Suppressor macrophage treated with lipopolysaccharide for 1 hour (primary cell): ENCODE measurements at regions not wholly inside any gene's neighbourhood (a gene's known extent, or its start where the extent isn't known, plus 50 kb on each side); places are given as distances from the start of the nearest gene placed in this dataset.
"Not testable (repeated sequence)": the region's sequence is repeated elsewhere in the genome, so short reads cannot be mapped to it uniquely, and the experiment has no call there.

ENCODE experiments used
- DNase-seq, 3 donors: peaks; one replicate each; pipeline ENCODE4 v3.0.0-alpha.2; 2020 to 2022

DNA sequence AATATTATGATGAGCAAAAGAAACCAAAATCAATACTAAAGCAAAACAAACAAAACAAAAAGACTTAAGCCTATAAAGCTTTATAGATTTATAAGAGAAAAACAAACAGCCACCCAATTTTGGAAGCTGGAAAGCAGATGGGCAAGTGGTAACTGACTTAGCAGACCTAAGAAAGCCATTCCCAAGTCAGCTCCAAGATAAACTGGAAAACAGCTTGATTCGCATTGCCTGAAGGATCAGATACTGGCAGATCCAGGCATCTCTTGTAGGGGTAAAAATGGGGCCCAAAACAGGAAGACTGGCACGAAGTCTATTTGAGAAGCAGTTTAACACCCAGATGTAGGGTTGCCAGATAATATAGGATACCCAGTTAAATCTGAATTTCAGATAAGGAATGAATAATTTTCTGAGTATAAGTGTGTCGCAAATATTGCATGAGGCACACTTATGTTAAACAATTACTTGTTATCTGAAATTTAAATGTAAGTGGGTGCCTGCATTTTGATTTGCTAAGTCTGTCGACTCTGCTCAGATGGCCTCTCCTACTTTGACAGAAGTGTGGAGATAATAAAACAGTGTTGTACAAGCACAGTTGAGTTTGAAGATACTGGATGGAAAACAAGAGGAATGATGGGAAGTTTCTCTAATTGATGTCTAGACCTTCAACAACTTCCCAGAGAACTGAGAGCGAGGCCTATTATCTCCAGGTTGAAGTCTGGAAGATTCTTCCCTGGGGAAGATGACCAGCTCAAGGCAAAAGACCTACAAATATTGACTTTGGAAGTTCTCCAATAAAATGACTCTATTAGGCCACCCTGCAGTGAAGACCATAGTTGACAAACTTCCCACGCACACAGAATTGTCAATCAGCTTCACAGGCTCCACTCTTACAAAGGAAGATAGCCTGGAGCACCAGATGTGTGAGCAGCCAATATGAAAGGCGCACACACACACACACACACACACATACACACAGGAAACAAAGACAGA, 113.4 kb downstream of the FAM50B start:
- DNase-seq, result no peak

DNA sequence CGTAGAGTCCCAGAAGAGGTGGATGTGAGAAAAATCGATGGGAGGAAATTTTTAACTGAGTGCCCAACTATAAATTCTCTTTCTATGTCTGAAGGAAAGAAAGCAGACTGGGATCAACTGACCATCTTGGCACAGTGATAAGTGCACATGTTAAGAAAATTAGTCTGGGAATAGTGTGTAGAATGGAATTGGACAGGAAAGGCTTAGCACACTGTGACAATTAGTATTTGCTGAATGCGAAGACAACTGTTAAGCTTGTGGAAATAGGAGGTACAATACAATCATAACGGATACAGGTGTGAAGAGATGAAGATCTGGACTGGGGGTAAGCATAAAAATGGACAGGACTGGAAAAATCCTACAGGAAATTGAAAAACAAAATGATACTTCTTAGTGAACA, 114.3 kb downstream of the FAM50B start:
- no peak for DNase-seq

DNA sequence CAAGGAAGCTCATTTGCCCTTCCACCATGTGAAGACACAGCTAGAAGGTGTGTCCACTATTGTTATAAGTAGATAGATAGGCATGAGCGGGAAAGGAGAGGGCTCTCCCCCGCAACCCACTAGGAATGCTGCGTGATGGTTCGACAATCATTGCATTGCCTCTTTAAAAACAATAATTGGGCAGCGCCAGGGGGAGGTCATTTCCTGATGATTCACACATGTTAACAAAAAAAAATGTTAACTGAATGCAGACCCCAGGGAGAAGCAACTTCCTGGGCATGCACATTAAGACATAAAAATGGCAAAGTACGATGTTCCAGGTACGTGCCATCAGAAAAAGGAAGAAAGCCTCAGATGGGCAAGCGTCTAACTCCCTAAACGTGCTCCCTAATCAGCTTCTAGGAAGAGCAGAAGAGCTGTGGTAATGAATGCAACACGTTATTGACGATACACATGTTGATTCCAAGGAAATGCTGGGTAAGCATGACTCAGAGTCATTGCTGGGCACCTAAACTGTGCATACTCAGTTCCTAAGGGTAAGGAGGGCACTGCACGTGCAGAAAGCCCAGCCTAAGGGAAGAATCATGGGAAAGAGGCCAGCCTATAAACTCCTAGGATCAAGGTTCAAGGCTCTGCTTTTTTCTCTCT, 113.7 kb downstream of the FAM217A start:
- no peak for DNase-seq

DNA sequence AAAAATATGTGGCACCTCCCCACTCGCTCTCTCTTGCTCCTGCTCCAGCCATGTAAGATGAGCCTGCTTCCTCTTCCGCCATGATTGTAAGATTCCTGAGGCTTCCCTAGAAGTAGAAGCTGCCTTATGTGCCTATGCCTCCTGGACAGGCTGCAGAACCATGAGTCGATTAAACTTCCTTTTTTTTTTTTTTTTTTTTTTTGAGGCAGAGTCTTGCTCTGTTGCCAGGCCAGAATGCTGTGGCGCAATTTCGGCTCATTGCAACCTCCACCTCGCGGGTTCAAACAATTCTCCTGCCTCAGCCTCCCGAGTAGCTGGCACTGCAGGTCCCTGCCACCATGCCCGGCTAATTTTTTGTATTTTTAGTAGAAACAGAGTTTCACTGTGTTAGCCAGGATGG, 112.5 kb downstream of the FAM217A start:
- peak in 2 of 3 donors; percentile 20 to 35 for DNase-seq

DNA sequence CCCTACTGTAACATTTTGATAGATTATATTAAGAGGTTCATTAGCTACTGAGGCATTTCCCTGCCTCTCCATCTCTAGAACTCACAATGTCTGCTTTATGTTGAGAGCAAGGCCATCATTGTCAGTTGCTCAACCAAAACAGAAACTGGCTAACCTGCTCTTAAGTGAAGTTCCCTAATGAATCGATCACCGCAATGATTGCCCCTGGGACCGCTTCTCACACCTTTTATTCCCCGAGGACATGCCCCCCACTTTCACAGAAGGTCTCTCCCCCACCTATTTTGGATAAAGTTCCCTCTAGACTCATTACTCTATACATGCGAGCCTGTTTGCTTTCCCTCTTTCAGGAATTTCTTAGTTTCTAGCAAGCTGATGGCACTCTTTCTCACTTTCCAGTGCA, 108.8 kb downstream of the FAM217A start:
- no peak for DNase-seq

DNA sequence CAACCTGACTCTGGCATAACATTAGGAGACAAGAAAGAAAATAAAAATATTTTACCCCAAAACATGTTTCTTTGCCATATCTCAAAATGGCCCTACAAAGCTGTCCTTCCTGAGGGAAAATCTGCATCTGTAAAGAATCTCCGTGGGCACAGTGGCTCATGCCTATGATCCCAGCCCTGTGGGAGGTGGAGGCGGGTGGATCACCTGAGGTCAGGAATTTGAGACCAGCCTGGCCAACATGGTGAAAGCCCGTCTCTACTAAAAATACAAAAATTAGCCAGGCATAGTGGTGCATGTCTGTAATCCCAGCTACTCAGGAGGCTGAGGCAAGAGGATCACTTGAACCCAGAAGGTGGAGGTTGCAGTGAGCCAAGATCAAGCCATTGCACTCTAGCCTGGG, 105.8 kb downstream of the FAM217A start:
- not testable (repeated sequence) for DNase-seq

DNA sequence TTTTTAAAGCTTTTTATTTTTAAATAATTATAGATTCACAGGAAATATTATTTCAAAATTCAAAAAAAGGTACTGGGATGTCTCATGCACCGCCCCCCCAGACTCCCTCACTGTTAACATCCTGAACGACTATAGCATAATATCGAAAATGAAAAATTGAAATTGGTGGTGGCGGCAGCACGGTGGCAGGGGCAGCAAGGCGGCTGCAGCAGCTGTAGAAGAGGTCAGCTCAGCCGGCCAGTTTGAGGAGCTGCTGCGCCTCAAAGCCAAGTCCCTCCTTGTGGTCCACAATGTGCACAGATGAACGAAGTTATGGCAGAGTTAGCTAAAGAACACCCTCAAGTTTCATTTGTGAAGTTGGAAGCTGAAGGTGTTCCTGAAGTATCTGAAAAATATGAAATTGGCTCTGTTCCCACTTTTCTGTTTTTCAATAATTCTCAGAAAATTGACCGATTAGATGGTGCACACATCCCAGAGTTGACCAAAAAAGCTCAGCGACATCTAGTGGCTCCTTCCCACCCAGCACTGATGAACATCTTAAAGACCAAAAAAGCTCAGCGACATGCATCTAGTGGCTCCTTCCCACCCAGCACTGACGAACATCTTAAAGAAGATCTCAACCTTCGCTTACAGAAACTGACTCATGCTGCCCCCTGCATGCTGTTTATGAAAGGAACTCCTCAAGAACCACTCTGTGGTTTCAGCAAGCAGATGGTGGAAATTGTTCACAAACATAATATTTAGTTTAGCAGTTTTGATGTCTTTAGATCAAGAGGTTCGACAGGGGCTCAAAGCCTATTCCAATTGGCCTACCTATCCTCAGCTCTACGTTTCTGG, 100.8 kb downstream of the FAM217A start:
- peak; percentile 63 to 72 (median 70) for DNase-seq

DNA sequence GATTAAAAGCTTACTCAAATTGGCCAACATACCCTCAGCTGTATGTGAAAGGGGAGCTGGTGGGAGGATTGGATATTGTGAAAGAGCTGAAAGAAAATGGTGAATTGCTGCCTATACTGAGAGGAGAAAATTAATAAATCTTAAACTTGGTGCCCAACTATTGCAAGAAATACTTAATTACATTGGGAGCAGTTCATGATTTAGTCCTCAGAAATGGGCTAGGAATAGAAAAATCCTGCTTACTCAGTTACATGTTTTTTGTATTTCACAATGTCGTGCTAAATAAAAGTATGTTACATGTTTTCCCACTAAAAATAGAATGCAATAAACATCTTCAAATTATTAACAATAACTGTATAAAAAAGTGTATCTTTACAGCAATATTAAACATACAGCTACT, 100.0 kb downstream of the FAM217A start:
- DNase-seq, result not testable (repeated sequence)

DNA sequence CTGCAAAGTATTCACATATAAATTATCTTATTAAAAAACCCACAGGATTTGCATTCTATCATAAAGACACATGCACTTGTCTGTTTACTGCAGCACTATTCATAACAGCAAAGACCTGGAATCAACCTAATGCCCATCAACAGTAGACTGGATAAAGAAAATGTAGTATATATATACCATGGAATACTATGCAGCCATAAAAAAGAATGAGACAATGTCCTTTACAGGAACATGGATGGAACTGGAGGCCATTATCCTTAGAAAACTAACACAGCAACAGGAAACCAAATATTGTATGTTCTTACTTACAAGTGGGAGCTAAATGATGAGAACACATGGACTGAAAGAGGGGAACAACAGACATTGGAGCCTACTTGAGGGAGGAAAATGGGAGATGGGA, 97.0 kb downstream of the FAM217A start:
- DNase-seq, result peak in 1 of 3 donors; percentile 9

DNA sequence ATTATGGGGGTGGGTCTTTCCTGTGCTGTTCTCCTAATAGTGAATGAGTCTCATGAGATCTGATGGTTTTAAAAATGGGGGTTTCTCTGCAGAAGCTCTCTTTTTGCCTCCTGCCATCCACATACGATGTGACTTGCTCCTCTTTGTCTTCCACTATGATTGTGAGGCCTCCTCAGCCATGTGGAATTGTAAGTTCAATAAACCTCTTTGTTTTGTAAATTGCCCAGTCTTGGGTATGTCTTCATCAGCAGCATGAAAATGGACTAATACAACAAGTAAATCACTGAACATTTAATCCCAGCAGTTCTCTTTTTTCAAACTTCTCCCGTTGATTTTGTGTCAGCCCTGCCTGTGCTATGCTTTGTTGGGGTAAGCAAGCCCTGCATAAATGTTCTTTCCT, 95.2 kb downstream of the FAM217A start:
- peak in 1 of 3 donors; percentile 0 for DNase-seq

DNA sequence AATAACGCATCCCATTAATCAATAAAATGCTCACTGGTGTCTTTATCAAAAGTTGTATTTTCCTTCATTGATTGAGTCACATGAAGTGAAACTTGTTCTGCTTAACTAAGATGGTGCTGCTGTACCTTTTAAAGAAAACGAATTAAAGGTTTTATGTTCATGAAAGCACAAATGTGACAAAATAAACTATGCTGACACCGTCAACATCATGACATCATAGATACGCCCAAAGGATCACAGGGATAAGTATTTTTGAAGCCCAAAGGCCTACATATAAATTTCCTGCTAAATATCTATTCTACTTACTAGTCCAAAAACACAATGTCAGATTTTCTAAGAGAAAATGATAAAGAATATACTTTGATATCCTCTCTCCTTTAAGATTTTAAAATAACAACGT, 94.4 kb downstream of the FAM217A start:
- no peak for DNase-seq

DNA sequence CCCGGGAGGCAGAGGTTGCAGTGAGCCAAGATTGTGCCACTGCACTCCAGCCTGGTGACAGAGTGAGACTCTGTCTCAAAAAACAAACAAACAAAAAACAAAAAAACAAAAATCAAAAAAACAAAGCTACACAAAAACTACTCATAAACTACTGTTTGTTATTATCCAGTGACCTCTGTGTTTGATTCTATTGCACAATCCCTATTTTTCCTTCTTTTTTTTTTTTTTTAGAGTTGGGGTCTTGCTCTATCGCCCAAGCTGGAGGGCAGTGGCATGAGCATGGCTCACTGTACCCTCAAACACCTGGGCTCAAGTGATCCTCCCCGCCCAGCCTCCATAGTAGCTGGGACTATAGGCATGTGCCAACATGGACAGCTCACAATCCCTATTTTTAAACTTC, 92.7 kb downstream of the FAM217A start:
- DNase-seq, result no peak

DNA sequence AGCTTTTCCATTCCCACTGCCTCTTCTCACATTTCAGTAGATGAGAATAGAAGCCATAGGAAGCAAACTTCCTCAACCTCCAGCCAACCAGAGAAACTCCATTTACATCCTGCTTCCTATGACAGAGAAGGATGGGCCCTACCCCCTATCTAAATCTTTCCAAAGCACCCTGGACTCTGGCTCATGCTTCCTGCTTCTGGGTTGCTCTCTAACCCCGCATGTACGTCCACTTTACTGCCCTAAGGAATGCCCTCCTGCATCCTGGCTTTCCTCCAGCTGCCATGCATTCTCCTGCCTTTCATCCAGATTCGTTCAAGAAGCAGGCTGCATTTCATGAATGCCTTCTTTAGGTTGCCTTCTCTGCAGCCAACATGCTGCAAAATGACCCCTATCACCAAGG, 91.9 kb downstream of the FAM217A start:
- DNase-seq, result no peak

DNA sequence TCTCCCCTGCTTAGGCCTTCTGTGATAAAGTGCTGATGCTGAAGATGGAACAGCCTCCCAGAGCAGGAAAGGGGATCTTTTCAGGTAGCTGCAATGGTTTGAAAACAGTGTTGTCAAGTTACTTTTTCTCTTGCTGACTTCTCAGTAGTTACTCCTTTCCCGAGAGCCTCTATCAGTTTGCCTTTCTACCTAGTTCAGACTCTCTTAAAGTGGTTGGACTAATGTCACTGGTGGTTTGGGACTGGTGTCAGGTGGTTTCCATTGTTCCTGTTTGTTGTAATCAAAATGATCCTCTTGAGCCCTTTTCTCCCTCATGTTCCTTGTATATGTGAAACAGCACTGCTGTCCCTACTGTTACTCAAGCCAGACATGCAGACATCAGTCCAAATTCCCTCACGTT, 91.4 kb downstream of the FAM217A start:
- no peak for DNase-seq

DNA sequence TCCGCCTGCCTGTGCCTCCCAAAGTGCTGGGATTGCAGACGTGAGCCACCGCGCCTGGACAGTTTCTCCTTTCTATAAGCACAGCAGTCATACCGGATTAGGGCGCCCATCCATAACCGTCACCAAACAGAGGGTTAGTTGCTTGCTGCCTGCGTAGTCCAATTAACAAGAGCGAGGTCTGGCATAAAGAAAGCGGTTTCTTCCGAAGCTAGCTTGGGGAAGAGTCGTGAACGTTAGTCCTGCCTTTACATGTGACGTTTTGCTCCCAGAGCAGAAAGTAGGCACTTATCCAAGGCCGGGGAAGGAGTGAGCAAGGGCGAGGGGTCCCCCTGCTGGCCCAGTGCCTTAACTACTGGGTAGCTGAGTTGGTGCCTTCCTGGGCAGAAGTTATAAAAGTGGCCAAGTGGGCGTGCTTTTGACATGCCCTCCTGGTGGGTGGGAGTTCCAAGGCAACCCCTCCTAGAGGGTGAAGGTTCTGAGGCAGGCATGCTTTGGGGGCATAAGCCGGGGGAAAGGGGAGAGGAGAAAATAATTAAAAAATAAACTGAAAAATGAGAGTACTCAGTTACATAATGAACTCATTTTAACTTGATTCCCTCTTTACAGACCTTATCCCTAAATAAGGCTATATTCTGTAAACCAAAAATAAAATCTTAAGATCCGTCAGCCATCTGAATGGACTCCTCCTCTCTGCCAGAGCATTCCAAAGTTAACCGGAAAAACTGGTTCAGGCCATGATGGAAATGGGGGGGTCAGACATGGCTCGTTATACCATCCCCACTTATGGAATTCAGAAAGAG, 88.0 kb downstream of the FAM217A start:
- DNase-seq, result peak; percentile 84 to 92 (median 86)

DNA sequence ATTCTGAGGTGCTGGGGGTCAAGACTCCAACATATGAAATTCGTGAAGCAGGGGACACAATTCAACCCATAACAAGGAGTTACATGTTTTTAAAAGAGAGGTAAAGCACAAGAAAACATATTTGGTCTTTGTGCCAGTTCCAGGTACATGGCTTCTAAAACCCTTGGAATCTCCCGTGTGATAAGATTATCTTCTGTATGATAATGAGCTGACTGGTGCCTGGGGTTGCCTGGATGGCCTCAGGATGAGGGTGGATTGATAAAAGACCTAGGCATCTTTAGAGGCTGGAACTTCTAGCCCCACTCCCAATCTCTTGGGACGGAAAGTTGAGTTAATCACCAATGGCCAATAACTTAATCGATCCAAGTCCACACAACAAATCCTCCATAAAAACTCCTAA, 87.0 kb downstream of the FAM217A start:
- no peak for DNase-seq

DNA sequence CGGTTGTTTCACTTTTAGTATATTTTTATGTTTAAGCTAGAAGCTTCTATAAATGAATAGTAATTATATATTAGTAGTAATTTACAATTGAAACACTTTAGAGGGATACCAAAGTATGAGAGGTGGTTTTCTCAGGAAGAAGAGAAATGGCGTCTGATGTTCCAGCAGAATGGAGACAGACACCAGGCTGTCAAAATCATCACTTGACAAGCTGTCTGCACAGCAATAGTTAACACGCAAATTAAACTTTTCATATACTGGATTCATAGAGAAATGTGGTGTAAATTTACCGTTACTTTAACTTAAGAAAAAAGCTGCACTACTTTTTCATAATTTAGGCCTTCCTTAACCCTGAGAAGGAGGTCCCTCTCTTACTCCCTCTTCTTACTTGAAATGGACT, 82.6 kb downstream of the FAM217A start:
- DNase-seq, result no peak

DNA sequence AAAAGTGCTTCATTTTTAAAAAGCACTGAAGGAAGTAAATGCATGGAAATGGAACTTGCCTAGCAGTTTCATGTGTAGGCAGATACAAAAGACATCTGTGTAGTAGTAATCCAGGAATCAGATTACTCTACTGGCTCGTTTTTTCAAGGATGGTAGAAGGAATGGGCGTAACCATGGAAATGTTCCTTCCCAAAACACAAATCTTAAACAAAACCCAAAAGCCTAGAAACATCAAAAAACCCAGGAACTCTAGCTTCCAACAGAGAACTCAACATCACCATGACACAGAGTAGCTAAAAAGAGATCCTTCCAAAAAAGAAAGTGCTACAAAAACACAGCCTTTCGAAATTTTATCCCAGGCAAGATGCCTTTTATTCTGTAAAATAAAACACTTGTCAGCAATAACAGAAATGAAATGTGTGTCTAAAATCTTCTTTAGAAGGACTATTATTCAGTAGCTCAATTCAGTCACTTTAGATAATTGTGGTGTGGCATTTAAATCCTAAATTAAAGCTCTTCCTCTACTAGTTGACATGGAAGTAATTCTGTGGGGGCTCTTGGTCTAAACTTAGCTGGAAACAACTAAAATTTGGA, 81.7 kb downstream of the FAM217A start:
- DNase-seq, result no peak

DNA sequence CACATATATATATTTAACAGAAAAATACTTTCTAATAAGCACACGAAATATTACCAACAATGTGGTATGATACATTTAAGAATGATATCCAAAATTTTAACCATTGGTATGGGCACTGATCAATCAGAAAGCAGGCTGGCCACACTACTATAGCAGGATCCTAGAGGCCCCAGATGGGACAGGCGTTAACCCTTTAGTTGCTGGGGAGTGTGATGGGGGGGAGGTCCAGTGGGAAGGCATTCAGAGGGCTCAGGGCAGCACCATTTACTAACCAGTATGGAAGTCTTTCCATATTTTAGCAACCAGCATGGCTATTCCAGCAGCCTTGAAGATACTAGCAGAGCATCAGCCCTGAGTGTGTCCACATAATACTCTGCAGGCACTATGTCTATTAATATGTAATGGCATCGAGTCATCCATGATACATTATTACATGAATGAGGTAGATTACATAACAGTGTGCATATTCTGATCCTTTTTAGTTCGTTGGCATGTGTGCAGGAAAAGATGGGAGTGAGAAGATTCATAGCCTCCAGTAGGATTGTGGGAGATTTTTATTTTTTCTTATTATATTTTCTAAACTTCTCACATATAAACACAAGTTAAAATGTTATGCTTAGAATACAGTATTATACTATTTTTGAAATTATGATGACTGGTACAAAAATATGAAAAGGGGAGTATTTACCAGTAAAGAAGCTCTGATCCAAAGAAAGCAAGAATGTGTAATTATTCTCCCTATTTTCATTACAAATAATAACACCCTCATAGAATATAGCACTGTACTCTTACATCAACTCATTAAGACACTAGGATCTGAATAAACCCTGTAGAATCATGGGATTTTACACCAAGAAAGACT, 78.9 kb downstream of the FAM217A start:
- no peak for DNase-seq

DNA sequence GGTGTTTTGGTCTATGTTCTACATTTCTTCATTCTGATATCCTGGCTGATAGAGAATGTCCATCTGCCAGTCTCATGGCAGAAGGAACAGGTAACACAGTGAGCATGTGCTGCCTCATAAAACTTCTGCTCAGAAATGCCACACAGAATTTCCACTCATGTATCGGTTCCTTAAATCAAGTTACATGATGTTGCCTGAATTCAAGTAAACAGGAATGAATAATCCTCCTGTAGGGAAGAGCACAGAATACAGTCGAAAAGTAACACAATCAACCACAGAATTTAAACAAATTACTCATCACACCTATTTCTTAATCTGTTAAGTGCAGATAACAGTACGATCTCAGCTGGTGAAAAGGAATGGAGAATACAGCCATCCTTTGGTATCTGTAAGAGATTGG, 74.7 kb downstream of the FAM217A start:
- DNase-seq, result no peak
